PC-3 (cell line): ENCODE measurements at regions not wholly inside any gene's neighbourhood (a gene's known extent, or its start where the extent isn't known, plus 50 kb on each side); places are given as distances from the start of the nearest gene placed in this dataset.

Experiments used
- ATAC-seq: fragments of 200-7000 bp; cut with Tn5 transposase; 2 replicates; pipeline ENCODE4 v1.9.1; 2020; ENCODE audit warnings: mild to moderate bottlenecking, moderate library complexity
- BruUV-seq: library from RNA; stranded (reverse); fragments of 400-500 nt; replicated peaks from 2 replicates; lab custom pipeline; 2021; lab: Mats Ljungman, UMichigan
- CTCF ChIA-PET: fragments of 300-600 bp; sonication (Branson Sonifier 250); formaldehyde crosslinking; loops from one replicate; lab custom pipeline; 2022; ENCODE audit warnings: antibody characterized with exemption; lab: Charles Lee
- POLR2A ChIA-PET: fragments of 300-600 bp; sonication (Branson Sonifier 250); formaldehyde crosslinking; loops from one replicate; lab custom pipeline; 2022; ENCODE audit warnings: antibody characterized with exemption; ENCODE audit not compliant: unreplicated experiment; lab: Charles Lee
- DNase-seq: peaks from one replicate; pipeline ENCODE4 v3.0.0-alpha.2; 2015
- H2AFZ ChIP-seq: fragments of 300-600 bp; sonication (generic); 2 replicates; pipeline ENCODE4 v1.6.0; 2016; ENCODE audit warnings: antibody characterized with exemption, low read length
- H3F3A ChIP-seq: fragments of 300-600 bp; sonication (generic); one replicate; pipeline ENCODE4 v1.6.0; 2017; ENCODE audit warnings: antibody characterized with exemption, low read length, control low read depth, mild to moderate bottlenecking; ENCODE audit not compliant: unreplicated experiment
- H3K27ac ChIP-seq: fragments of 300-600 bp; sonication (generic); 2 replicates; pipeline ENCODE4 v1.5.1; 2016; ENCODE audit warnings: mild to moderate bottlenecking, low read length
- H3K27me3 ChIP-seq: fragments of 300-600 bp; sonication (generic); 2 replicates; pipeline ENCODE4 v1.6.1; 2016; ENCODE audit warnings: low read length, mixed read lengths
- H3K36me3 ChIP-seq: fragments of 300-600 bp; sonication (generic); 2 replicates; pipeline ENCODE4 v1.6.1; 2016; ENCODE audit warnings: low read depth, mixed run types, low read length, mixed read lengths
- H3K4me1 ChIP-seq: fragments of 300-600 bp; sonication (generic); 2 replicates; pipeline ENCODE4 v1.5.1; 2016; ENCODE audit warnings: low read length; ENCODE audit not compliant: insufficient read depth
- H3K4me2 ChIP-seq: fragments of 300-600 bp; sonication (generic); 2 replicates; pipeline ENCODE4 v1.6.0; 2016; ENCODE audit warnings: low read length
- H3K4me3 ChIP-seq: fragments of 300-600 bp; sonication (generic); 2 replicates; pipeline ENCODE4 v1.5.1; 2016; ENCODE audit warnings: mild to moderate bottlenecking, low read length, mixed read lengths
- H3K79me2 ChIP-seq: fragments of 300-600 bp; sonication (generic); 2 replicates; pipeline ENCODE4 v1.6.1; 2017; ENCODE audit warnings: low read length, mixed read lengths
- H3K9ac ChIP-seq: fragments of 300-600 bp; sonication (generic); 2 replicates; pipeline ENCODE4 v1.6.0; 2016; ENCODE audit warnings: mild to moderate bottlenecking, low read length
- H3K9me2 ChIP-seq: fragments of 300-600 bp; sonication (generic); replicated peaks from 2 replicates; pipeline ENCODE4 v1.6.1; 2016; ENCODE audit warnings: mixed run types, low read length, mixed read lengths
- H3K9me3 ChIP-seq: fragments of 300-600 bp; sonication (generic); 2 replicates; pipeline ENCODE4 v1.6.1; 2016; ENCODE audit warnings: low read length, mixed read lengths
- H4K20me1 ChIP-seq: fragments of 300-600 bp; sonication (generic); 2 replicates; pipeline ENCODE4 v1.6.1; 2016; ENCODE audit warnings: low read length, mixed read lengths
- CTCF ChIP-seq: fragments of 300-600 bp; sonication (generic); conservative IDR thresholded peaks from 2 replicates; pipeline ENCODE4 v1.5.1; 2017; ENCODE audit warnings: antibody characterized with exemption, low read depth, mild to moderate bottlenecking, low read length
- EZH2 ChIP-seq: fragments of 300-600 bp; sonication (generic); IDR thresholded peaks from one replicate; pipeline ENCODE4 v1.6.1; 2017; ENCODE audit warnings: antibody characterized with exemption, mild to moderate bottlenecking, low read length; ENCODE audit not compliant: unreplicated experiment
- EZH2phosphoT487 ChIP-seq: fragments of 300-600 bp; sonication (generic); IDR thresholded peaks from 2 replicates; pipeline ENCODE4 v1.6.1; 2018; ENCODE audit warnings: mild to moderate bottlenecking, antibody characterized with exemption, low read length, borderline replicate concordance
- intact Hi-C: fragments of 100-400 bp; cut with micrococcal nuclease; formaldehyde crosslinking; loops from 2 replicates; pipeline ENCODE4 v1.9.0; 2023

- no TSS peak for BruUV-seq
- H3K4me2 ChIP-seq, result no peak overlapping the region
- no peaks in the 10 kb centered on the region for H3K9me2 ChIP-seq
- H2AFZ ChIP-seq, result no peak overlapping the region
- ChIA-PET POLR2A (no interaction called here), CTCF (no interaction called here)
- H3F3A ChIP-seq, result no peaks in the 10 kb centered on the region
- TF ChIP-seq EZH2 (no peak), EZH2phosphoT487 (no peak), CTCF (no peak)
- H3K4me3 ChIP-seq, result no peak overlapping the region
- intact Hi-C loops, result no loop called here
- H3K9me3 ChIP-seq, result no peaks in the 10 kb centered on the region
- no peak overlapping the region for H3K9ac ChIP-seq
- H3K27ac ChIP-seq, result no peak overlapping the region
- H3K27me3 ChIP-seq, result no peaks in the 10 kb centered on the region
- DNase-seq (no peak), ATAC-seq (no peak)
- no peaks in the 10 kb centered on the region for H3K79me2 ChIP-seq
- no peaks in the 10 kb centered on the region for H3K4me1 ChIP-seq
- no peaks in the 10 kb centered on the region for H3K36me3 ChIP-seq
- H4K20me1 ChIP-seq, result no peaks in the 10 kb centered on the region
Measured at GRCh38 chr16:17728196-17728595, 257.4 kb upstream of the XYLT1 start.

- no peaks in the 10 kb centered on the region for H3K27me3 ChIP-seq
- H3F3A ChIP-seq, result no peaks in the 10 kb centered on the region
- no peak for TF ChIP-seq CTCF
- TF ChIP-seq EZH2, result no peak
- TF ChIP-seq EZH2phosphoT487, result no peak
- no peaks in the 10 kb centered on the region for H3K4me1 ChIP-seq
- no peaks in the 10 kb centered on the region for H3K36me3 ChIP-seq
- H3K4me2 ChIP-seq, result no peak overlapping the region
- no peak overlapping the region for H3K27ac ChIP-seq
- ATAC-seq (no peak), DNase-seq (no peak)
- H3K9me3 ChIP-seq, result no peaks in the 10 kb centered on the region
- H3K9me2 ChIP-seq, result no peaks in the 10 kb centered on the region
- H3K79me2 ChIP-seq, result no peaks in the 10 kb centered on the region
- POLR2A ChIA-PET, result no interaction called here
- no peaks in the 10 kb centered on the region for H4K20me1 ChIP-seq
- BruUV-seq, result no TSS peak
- no peak overlapping the region for H2AFZ ChIP-seq
- no peak overlapping the region for H3K4me3 ChIP-seq
- H3K9ac ChIP-seq, result no peak overlapping the region
- CTCF ChIA-PET, result no interaction called here
- intact Hi-C loops, result no loop called here
Measured at GRCh38 chr16:17724242-17724898, 253.6 kb upstream of the XYLT1 start.

- Histone ChIP-seq H3K9me3 (no peaks in the 10 kb centered on the region), H2AFZ (no peak overlapping the region), H3K79me2 (no peaks in the 10 kb centered on the region), H3K27me3 (no peaks in the 10 kb centered on the region), H3F3A (no peaks in the 10 kb centered on the region), H3K4me3 (no peak overlapping the region), H3K4me2 (no peak overlapping the region), H3K9me2 (no peaks in the 10 kb centered on the region), H3K4me1 (no peaks in the 10 kb centered on the region), H3K9ac (no peak overlapping the region), H4K20me1 (no peaks in the 10 kb centered on the region), H3K36me3 (no peaks in the 10 kb centered on the region), H3K27ac (no peak overlapping the region)
- no peak for ATAC-seq
- POLR2A ChIA-PET, result no interaction called here
- intact Hi-C loops, result no loop called here
- CTCF ChIA-PET, result no interaction called here
- TF ChIP-seq EZH2, result no peak
- TF ChIP-seq CTCF, result no peak
- no peak for TF ChIP-seq EZH2phosphoT487
- no peak for DNase-seq
- no TSS peak for BruUV-seq
Measured at GRCh38 chr16:17723531-17724134, 252.9 kb upstream of the XYLT1 start.
